ENCODE measurements at regions not wholly inside any gene's neighbourhood (a gene's known extent, or its start where the extent isn't known, plus 50 kb on each side); places are given as distances from the start of the nearest gene placed in this dataset.

DNA sequence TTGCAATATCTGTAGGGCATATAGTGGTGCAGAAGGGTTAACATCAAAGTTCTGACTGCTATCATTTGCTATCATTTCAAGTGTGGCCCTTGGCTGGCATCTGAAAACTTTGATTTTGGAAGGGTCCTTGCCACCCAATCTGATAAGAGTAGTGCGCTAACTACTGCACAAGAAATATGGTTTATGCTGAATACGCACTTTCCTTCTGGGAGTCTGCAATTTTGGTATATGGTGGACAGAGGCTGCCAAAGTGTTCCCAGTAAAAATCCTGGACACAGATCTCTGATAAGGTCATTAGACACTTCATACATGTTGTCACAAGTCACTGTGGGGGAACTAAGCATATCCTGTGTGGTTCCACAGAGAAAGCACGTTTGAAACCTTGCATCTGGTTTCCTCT is 461.6 kb upstream of the CDH11 start:
- TF ChIP-seq, protein P1, sequence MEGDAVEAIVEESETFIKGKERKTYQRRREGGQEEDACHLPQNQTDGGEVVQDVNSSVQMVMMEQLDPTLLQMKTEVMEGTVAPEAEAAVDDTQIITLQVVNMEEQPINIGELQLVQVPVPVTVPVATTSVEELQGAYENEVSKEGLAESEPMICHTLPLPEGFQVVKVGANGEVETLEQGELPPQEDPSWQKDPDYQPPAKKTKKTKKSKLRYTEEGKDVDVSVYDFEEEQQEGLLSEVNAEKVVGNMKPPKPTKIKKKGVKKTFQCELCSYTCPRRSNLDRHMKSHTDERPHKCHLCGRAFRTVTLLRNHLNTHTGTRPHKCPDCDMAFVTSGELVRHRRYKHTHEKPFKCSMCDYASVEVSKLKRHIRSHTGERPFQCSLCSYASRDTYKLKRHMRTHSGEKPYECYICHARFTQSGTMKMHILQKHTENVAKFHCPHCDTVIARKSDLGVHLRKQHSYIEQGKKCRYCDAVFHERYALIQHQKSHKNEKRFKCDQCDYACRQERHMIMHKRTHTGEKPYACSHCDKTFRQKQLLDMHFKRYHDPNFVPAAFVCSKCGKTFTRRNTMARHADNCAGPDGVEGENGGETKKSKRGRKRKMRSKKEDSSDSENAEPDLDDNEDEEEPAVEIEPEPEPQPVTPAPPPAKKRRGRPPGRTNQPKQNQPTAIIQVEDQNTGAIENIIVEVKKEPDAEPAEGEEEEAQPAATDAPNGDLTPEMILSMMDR (IDR thresholded peaks at IDR 0.05; ENCODE audit: low read depth, low read length): no peak
- in situ Hi-C loops (cut with HindIII; ENCODE audit: low sequenced_read_pairs): no loop called here
- no peak for DNase-seq (ENCODE audit: low read depth, low spot score)
- H3K4me3 ChIP-seq (ENCODE audit: low read depth, low read length): no peak overlapping the region

DNA sequence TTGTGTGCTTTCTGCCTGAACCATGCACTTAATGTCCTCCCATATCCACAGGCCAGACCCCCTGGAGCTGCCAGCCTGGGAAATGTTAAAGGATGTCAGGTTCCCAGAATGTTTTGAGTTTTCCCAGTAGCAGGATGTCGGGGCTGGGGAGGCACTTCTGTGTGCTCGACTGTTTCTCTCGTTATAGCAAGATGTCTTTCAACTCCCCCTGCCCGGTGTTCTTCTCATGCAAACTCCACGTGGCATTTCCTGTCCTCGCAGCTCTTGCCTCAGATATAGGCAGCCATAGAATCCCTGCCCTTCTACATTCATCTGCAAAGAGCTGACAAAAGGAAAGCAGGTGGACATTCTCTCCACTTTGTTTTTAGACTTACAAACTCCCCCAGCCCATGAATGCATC is 457.2 kb upstream of the CDH11 start:
- no peak overlapping the region for H3K4me3 ChIP-seq (ENCODE audit: low read depth, low read length)
- in situ Hi-C loops (cut with HindIII; ENCODE audit: low sequenced_read_pairs): no loop called here
- DNase-seq (ENCODE audit: low read depth, low spot score): no peak
- TF ChIP-seq, protein P1 (IDR thresholded peaks at IDR 0.05; ENCODE audit: low read depth, low read length): no peak

DNA sequence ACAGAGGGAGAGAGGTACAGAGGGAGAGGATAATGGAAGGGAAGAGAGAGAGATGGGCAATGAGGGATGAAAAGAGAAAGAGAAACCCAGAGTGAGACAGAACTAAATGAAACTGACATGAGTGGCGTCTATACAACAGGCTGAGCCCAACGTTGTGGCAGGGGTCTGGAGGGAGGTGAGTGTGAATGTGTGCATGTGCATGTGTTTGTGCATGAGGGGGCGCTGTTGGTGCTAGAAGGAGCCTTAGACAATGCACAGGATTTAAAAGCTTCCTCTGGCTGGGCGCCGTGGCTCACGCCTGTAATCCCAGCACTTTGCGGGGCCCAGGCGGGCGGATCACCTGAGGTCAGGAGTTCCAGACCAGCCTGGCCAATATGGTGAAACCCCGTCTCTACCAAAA is 454.8 kb upstream of the CDH11 start:
- DNase-seq (ENCODE audit: low read depth, low spot score): no peak
- in situ Hi-C loops (cut with HindIII; ENCODE audit: low sequenced_read_pairs): no loop called here
- H3K4me3 ChIP-seq (ENCODE audit: low read depth, low read length): no peak overlapping the region
- TF ChIP-seq, protein P1 (IDR thresholded peaks at IDR 0.05; ENCODE audit: low read depth, low read length): no peak

DNA sequence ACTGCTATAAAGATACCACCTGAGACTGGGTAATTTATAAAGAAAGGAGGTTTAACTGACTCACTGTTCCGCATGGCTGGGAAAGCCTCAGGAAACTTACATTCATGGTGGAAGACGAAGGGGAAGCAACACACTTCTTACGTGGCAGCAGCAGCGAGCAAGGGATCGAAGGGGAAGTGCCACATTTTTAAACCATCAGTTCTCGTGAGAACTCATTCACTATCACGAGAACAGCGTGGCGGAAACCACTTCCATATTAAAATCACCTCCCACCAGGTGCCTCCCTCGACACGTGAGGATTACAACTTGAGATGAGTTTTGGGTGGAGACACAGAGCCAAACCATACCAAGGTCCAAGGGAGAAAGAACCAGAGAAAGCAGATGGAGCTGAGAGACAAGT is 454.3 kb upstream of the CDH11 start:
- TF ChIP-seq, protein P1 (IDR thresholded peaks at IDR 0.05; ENCODE audit: low read depth, low read length): no peak
- no peak for DNase-seq (ENCODE audit: low read depth, low spot score)
- in situ Hi-C loops (cut with HindIII; ENCODE audit: low sequenced_read_pairs): no loop called here
- H3K4me3 ChIP-seq (ENCODE audit: low read depth, low read length): no peak overlapping the region

DNA sequence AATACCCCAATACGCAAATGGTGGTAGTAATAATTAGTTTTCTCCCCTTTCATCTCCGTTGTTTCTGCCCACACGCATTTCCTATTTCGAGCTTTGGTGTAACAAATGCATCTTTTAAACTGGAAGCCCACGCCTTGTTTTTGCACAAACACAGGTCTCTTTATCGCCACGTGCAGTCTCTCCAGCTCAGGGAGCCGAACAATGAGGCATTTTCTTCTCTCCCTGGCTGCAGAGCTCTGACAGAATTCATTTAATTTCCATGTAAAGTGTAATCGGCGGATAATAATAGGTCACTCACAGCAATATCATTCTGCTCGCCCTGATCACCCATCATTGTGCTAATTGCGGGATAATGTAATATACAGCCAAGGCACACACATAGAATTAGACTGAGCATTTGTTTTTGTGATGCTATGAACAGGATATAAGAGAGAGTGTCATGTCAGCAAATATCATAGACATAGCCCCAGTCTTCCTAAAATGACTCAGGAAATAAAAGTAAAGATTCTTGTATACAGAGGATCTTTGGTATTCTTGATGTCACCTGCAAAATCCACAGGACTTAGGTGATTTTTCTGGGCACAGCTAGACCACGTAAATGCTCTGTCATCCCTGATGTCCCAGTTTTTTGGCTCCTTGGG is 452.6 kb upstream of the CDH11 start:
- no peak overlapping the region for H3K4me3 ChIP-seq (ENCODE audit: low read depth, low read length)
- TF ChIP-seq, protein P1 (IDR thresholded peaks at IDR 0.05; ENCODE audit: low read depth, low read length): no peak
- no peak for DNase-seq (ENCODE audit: low read depth, low spot score)
- in situ Hi-C loops (cut with HindIII; ENCODE audit: low sequenced_read_pairs): no loop called here

DNA sequence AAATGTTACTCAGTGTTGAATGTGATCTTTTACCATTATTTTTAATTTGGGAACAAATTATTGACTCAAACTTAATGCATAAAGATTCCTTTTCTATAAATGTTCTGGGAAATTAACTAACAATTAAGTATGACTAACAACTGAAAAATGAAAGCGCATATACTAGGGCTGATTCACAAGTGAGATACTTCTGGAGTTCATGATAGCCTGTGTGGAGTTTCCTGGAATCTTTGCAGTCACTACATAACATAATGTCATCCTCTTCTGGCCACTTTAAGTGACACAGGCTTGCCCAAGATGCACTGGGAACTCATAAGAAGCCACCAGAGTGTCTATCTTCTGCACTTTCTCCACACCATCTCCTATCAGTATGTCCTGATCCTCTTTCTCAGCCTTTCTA is 450.3 kb upstream of the CDH11 start:
- in situ Hi-C loops (cut with HindIII; ENCODE audit: low sequenced_read_pairs): no loop called here
- no peak overlapping the region for H3K4me3 ChIP-seq (ENCODE audit: low read depth, low read length)
- TF ChIP-seq, protein P1 (IDR thresholded peaks at IDR 0.05; ENCODE audit: low read depth, low read length): no peak
- DNase-seq (ENCODE audit: low read depth, low spot score): peak; percentile 81
